Ureter (tissue), 1 donor: ENCODE measurements at regions not wholly inside any gene's neighbourhood (a gene's known extent, or its start where the extent isn't known, plus 50 kb on each side); places are given as distances from the start of the nearest gene placed in this dataset.
A peak's percentile ranks its signal among the peaks of the same experiment; 100 is the strongest.

Experiments used
- DNase-seq: peaks from one replicate; pipeline ENCODE4 v3.0.0-alpha.2; 2020; ENCODE audit warnings: low spot score
- donor health status: DM: yes; HTN: yes; CAD: no.

DNA sequence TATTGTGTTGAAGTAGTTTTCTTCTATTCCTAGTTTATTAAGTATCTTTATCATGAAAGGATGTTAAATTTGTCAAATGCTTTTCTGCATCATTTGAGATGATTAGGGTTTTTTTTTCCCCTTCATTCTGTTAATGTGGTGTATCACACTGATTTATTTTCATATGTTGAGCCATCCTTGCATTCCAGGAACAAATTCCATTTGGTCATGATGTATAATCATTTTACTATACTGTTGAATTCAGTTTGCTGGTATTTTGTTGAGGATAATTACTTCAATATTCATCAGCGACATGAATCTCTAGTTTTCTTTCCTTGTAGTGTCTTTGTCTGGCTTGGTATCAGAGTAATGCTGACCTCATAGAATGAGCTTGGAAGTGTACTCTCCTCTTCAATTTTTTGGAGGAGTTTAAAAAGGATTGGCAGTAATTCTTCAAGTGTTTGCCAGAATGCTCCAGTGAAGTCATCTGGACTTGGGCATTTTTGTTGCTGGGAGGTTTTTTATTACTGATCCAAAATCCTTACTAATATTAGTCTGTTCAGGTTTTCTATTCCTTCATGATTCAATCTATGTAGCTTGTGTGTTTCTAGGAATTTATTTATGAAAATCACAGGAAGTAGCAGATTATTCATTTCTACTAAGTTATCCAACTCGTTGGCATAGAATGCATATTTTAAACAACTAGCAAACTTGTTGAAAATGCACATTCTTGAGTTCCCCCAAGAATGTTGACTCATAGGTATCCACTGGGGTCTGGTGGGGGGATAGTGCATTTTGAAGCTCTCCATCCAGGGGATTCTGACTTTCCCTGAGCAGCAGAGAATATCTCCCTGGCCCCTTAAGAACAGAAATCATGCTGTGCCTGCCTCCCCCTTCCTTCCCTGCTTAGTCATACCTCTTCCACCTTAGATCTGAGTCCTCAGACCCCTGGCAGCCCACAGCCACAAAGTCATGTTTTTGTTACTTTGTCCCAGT, 187.1 kb downstream of the BMP7 start:
- DNase-seq, result no peak

DNA sequence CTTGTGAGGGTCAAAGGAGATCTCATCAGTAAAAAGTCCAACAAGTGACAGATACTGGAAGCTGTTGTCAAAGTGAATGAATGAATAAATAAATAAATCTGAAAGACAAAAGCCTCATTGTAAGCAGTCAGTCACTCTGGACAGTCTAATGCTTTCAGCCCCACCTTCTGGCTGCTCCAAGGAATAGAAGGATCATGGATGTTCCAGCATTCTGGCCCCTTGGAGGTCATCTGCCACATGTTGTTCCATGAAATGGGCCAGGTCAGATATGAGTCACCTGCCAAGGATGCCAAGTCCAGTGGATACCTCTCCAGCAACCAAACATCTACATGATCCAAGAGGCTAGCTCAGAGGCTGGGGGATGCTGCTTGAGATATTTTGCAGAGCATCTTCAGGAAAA, 185.6 kb downstream of the BMP7 start:
- DNase-seq, result no peak

DNA sequence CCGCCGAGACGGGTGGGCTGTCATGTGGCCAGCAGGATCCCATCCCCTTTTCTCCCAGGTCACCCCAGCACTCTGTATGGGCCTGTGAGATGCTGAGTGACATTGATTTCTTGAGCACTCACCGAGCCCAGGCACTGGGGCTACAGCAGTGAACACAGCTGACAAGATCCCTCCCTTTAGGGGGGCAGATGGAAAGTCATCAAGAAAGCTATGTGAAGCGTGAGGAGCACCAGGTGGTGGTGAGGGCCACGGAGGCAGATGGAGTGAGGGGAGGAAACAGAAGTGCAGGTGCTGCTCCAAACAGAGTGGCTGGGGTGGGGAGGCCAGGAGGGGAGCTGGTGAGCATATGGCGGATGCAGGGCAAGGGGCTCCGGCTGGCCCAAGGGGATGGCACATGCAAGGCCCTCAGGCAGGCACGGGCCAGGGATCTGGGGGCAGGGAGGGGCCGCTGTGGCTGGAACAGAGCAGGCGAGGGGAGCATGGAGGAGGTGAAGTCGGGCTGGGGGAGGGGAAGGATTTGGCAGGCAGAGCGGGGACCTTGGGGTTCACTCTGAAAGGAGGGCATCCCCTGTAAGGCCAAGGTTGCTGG, 184.0 kb downstream of the BMP7 start:
- DNase-seq, result no peak

DNA sequence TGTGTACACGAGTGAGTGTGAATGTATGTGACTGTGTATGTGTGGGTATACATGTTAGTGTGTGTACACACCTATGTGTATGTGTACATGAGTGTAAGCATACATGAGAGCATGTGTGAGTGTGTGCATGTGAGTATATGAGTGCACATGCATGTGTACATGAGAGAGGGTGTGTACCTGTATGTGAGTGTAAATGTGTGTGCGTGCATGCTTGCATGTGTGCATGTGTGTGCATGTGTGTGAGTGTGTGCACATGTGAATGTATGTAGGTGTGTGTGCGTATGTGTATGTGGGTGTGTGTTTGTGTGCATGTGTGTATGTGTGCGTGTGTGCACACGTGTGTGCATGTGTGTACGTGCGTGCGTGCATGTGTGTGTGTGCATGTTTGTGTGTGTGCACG, 183.4 kb downstream of the BMP7 start:
- no peak for DNase-seq

DNA sequence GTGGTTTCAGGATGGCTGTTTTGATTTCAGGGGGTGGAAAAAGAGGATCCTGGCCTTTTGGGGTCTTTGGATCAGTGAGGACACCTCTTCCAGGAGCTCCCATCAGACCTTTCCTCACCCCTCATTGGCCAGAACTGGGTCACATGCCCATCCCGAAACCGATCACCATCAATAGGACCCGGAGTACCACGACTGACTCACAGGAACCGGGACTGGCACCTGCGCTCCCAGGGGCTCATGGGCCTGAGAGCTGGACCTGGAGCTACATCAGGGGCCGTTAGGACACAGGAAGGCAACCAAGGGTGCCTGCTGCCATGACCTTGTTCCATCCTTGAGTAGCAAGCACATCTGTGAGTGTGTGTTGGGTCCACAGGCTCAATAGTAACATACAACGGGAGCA, 180.4 kb downstream of the BMP7 start:
- DNase-seq, result no peak

DNA sequence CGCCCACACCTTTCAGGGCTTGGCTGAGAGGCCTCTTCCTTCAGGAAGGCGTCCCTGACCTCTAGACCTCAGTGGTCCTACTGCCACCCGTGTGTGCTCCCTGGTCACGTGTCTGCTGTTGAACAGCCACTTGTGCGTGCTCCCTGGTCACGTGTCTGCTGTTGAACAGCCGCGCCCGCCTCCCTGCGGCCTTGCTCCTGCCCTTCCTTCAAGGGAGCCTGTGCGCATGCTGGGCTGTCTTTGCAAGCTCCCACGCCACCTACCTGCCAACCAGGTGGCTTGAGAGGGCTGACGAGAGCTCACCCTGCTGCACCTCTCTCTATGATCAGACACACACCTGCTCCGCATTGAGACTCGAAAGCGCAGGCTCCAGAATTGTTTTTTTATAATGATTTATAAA, 179.3 kb downstream of the BMP7 start:
- DNase-seq, result no peak

DNA sequence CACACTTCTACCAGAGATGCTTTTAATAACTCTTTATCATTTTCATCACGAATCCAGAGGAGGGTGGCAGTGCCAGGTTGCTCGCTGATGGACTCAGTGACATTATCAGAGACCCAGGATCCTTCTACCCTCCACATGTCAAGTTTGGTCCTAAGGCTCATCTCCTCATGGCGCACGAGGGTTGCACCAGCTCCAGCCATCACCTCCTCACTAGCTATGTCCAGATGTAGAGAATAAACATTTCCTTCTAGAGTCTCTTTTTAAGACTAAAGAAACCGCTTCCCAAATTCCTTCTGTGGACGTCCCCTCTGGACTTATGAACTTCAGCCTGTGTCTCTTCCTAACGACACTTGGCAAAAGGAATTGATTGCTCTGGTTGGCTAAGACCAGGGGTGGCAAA, 178.7 kb downstream of the BMP7 start:
- DNase-seq, result no peak

DNA sequence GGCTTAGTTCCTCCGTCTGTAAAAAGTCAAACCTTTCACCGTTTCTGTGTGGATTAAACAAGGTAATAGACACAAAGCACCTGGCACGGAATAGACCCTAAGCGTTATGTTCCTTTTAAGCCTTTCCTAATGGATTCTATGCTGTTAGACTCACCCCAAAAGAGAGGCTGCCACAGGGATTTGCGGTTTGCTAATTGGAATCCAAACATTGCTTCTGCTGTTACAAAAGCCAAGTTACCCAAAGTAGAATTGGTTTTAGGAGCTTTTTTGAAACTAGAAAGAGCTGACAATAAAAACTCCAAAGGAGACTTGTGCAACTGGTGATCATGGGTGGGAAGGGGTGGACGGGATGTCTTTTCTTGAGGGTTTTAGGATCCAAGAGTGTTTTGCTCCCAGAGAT, 178.0 kb downstream of the BMP7 start:
- no peak for DNase-seq

DNA sequence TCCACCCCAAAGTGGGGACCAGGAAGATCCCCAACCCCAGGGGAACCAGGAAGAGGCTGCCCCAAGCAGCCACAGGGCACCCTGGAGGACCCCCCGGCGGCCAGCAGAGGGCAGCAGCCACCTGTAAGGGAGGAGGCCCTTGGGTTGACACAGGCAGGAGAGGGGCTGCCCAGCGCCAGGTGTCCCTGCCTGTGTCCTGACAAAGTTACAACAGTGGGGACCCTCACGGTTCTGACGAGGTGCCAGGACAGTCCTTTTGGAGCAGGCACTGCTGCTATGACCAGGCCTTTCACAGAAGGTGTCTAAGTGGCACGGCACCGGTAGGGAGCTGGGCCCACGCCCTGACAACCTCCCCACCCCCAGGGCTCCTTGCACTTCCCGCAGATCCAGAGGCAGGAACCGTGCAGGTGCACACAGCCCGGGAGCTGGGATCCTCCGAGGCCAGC, 176.7 kb downstream of the BMP7 start:
- DNase-seq, result peak; percentile 70

DNA sequence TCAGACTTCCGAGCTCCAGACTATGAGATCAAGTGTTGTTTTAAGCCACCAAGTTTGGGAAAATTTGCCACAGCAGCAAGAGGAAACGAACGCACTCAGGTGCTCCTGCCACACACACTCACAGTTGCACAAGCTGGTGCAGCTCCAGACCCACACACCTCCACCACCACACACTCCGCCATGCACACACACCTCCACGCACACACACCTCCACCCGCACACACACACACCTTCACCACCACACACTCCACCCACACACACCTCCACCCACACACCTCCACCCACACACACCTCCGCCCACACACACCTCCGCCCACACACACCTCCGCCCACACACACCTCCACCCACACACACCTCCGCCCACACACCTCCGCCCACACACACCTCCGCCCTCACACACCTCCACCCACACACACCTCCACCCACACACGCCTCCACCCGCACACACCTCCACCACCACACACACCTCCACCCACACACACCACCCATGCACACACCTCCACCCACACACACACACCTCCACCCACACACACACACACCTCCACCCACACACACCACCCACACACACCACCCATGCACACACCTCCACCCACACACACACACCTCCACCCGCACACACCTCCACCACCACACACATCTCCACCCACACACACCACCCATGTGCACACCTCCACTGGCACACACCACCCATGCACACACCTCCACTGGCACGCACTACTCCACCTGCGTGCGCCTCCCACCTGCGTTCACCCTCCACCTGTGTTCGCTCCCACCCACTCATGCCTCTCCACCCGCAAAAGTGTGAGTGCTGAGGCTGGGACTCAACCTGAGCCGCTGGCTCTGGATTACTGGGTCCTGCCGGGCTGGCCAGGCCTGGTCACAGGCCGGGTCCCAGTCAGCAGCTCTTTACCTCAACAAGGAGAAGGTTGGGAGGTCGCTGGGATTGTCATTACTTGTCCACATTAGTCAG, 175.6 kb downstream of the BMP7 start:
- DNase-seq, result no peak

DNA sequence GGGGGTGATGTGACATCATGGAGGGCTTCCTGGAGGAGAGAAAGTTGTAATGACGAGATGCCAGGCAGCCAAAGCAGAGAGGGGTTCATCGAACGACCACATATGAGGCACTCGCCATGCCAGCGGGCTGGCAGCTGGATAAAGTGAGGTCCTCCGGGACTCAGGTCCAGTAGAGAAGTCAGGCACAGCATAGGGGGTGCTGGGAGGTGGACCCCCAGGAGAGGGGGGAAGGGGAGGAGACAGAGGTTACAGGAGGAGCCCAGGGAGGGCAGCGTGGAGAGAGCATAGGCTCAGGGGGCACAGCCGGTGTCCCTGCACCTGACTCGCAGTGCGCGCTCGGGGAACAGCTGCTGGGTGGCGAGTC, 174.7 kb downstream of the BMP7 start:
- DNase-seq, result no peak

DNA sequence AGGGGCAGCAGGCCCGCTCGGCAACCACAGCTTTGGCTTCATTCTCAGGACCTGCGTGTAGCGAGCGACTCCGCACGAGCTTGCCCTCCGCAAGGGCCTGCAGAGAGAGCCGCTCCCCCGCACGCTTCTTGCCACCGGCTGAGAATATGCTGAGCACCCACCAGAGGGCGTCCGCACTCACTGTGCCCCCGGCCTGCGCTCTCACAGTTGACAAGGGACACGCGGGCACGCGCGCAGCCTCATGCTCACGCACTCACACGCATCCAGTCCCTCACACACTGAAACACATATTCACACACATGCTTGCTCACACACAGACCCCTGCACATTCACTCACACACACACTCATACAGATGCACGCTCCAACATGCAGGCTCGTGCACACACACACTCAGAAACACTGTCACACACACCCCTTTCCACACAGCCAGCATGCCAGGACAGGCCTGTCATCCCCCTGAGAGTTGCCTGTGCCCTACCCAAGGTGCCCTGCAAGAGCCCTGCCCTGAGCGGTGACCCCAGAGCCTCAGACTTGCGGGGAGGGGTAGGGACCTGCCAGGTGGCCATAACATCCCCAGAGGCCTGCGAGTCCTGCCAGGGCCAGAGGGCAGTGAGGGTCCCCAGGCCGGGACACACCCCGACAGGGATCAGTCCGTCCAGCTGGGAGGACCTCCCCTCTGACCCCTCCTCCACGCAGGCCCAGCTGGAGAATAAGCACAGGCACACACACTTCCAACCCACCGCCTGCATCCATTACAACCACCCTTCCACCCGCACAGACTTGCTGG, 174.1 kb downstream of the BMP7 start:
- peak; percentile 62 for DNase-seq

DNA sequence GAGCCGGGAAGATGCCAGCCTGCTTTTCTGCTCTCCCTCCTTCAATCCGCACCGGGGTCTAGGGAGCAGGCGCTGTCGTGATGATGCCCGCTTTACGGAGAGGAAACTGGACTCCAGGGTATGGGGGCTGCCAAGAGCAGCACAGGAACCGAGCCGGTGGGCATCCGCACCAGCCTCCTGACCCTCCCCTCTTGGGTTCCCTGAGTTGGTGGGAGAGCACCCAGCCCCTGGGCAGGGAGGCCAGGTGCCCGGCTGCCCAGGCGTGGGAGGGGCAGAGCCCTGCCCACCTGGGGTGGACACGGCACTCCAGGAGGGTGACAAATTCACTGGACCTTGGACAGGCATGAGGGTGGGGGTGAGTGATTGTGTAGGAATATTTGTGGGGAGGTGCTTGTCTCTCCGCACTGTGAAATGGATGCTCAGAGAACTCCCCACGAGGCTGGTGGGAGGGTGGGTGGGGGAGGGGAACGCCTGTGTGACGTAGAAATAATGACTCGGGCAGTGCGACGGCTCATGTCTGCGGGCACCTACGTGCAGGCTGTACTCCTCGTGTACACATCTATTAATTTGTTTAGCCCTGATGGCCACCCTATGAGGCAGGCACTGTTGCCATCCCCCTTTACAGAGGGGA, 173.4 kb downstream of the BMP7 start:
- DNase-seq, result no peak

DNA sequence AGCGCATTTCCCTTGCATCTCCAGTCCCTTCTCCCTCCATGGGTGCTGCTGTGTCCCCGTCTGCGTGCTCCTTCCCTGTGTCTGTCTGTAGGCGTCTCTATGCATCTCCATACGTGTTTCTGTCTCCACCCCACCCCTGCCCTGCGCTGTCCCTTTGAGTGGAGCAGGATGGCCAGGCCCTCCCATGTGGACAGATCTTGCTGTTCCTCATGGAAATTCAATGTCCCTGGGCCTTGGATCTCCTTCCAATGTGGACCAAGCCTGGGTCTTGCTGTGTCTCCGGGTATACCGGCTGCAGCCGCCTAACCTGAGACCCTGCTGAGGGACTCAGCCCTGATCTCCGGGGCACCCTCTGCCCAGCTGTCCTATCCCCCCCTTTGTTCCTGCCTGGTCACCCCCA, 172.7 kb downstream of the BMP7 start:
- no peak for DNase-seq

DNA sequence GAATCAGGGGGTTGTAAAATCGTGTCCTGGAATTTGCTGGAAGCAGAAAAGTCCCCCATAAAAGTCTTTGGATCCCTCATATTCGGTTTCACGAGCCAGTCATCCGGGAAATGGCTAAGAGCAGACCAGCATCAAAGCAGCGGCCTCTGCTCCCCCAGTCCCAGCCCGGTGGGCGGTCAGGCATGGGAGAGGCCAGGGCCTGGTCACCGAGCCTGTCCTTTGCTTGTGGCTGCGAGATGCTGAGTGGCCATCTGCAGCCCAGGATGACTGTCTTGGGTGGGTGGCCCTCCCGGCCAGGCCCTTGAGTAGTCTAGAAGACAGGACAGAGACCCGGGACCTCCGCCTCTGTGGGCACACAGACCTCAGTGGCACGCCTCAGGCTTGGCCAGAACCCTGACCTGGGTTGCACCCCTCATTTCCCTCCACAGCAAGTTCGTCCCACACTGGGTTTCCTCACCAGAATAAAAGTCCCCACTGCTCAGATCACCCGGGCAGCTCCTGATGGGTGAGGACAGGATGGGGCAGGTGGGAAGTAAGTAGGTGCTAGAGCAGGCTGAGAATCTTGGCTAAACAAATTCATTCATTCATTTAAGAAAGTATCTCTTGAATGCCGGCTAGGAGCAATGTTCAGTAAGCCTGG, 172.1 kb downstream of the BMP7 start:
- DNase-seq, result no peak

DNA sequence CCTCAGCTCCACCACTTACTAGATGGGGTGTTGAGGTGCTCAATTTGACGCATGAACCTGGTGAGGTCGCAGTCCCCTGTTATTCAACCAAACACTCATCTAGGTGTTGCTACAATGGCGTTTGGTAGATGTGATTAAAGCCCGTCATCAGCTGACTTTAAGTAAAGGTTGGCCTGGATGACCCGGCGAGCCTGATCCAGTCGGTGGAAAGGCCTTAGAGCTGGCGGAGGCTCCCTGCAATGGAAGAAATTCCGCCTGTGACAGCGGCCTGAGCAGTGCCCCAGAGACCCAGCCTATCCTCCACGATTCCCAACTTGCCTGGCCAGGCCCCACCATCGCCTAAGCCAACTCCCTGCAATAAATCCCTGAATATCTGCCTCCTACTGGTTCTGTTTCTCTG, 171.4 kb downstream of the BMP7 start:
- DNase-seq, result no peak

DNA sequence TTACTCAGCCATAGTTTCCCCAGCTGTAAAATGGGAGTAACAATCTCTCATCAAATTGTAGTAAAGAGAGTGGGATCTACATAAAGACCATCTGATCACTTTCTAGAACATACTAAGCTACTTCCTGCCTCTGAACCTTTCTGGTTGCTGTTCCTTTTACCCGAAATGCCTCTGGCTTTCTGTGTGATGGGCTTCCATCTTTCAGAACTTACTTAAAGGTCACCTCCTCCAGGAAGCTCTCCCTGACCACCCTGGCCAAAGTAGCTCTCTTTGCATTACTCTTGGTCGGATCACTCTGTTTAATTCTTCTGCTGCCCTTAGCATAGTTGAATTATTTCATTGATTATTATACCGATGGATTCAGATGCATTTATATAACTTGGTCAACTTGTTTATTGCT, 171.0 kb downstream of the BMP7 start:
- no peak for DNase-seq

DNA sequence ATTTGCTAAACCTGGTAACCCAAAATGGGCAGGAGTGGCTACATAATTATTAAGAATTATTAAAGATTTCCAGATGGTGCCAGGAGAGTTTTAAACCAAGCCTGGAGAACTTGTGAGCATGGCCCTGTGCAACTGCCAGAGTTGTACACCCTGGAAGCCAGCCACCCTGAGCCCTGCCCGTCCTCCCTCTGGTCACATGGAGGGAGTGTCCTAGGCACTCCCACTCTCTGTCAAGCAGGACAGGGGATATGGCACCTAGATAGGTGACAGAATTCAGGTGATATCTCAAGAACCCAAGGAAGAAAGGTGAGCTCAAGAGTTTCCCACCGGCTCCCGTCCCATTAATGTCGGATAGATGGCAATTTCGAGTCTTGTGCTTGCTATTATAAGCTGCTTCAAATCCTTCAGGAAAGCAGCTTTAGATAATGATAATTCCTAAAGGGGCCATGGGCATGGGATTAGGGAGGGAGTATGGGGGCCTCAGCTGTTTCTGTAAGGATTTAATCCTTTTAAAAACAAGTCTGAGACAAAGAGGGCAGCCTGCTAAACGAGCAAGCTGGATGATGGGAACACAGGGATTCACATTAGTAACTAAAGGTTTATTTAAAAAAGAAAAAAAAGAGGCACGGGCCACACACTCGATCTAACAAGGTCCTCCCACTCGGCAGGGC, 169.1 kb downstream of the BMP7 start:
- no peak for DNase-seq

DNA sequence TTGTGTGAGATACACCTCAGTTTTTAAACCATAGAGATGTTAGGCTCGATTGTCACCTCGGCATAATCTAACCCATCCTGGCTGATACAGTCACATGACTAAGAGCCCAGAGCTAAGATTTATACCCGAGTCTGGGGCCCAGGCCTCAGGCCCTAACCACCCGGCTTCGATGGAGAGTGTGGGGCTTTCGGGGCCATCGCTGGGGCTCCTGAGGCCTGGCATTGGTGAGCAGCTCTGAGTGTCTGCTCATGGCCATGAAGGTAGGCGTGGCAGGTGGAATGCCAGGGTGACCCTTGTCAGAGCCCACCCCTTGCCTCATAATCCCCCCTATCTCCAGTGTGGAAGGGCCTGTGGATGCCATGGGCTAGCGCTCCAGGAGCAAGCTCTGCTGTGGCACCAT, 164.3 kb downstream of the BMP7 start:
- no peak for DNase-seq

DNA sequence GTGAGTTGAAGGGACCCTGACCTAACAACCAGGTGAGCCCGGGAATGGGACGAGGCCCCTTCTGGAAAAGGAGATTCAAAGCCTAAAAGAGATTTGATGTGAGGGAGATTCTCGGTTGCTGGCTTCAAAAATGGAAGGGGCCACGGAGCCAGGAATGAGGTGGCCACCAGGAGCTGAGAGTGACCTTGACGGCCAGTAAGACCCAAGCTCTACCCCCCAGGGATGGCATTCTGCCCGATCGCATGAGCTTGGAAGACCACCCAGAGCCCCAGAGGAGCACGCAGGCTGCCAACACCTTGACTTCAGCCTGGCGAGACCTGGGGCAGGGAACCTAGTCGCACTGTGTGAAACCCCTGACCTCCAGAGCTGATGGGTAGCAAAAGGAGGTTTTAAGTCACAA, 163.9 kb downstream of the BMP7 start:
- no peak for DNase-seq
